ENCODE measurements at regions not wholly inside any gene's neighbourhood (a gene's known extent, or its start where the extent isn't known, plus 50 kb on each side); places are given as distances from the start of the nearest gene placed in this dataset.

- Histone ChIP-seq H3K9me3 (no peaks in the 10 kb centered on the region), H3K27ac (no peak overlapping the region), H3K4me1 (ENCODE audit: insufficient read depth) (no peaks in the 10 kb centered on the region), H3K4me3 (no peak overlapping the region), H3K36me3 (no peaks in the 10 kb centered on the region), H3K27me3 (peaks cover 3% of the 10 kb centered on the region)
- TF ChIP-seq POLR2A (IDR thresholded peaks at IDR 0.05) = no peak
- no peak for TF ChIP-seq EP300 (IDR thresholded peaks at IDR 0.05)
- no peak for TF ChIP-seq CTCF (IDR thresholded peaks at IDR 0.05)
- DNase-seq = no peak
- intact Hi-C loops (cut with DNase I) = no loop called here
- 75 to 83% (median 83%) methylated on average over 4 of the region's 4 CpGs for whole genome bisulfite sequencing, 3 donors
Observed at GRCh38 chr10:112026438-112026837, 157.1 kb downstream of the GPAM start.

DNA sequence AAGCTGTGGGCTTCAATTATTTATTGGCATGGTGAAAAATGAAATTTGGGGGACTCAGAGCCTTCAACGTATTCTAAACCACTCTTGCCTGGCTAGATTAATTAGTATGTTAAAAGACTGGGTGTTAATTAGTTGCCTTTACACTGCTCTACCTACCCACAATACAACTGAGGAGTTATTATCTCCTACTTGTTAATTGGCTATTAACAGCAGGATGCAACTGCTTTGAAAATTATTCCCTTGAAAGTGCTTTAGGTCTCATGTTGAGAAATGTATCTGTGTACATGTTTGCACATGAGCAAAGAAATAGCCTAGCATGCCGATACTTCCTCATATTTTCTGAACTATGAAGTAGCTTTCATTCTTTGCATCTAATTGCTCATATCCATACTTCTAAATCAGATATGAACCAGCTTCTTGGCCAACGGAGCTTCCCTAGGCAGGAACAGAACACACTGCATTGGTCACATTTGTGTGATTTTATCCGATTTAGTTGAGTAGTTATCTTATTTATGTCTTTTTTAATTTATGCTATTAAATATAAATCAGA is 155.8 kb downstream of the GPAM start:
- Histone ChIP-seq H3K27ac (no peak overlapping the region), H3K4me1 (ENCODE audit: insufficient read depth) (no peaks in the 10 kb centered on the region), H3K27me3 (peaks cover 3% of the 10 kb centered on the region), H3K36me3 (no peaks in the 10 kb centered on the region), H3K9me3 (no peaks in the 10 kb centered on the region), H3K4me3 (no peak overlapping the region)
- intact Hi-C loops (cut with DNase I) = no loop called here
- TF ChIP-seq EP300 (IDR thresholded peaks at IDR 0.05) (no peak), CTCF (IDR thresholded peaks at IDR 0.05) (no peak), POLR2A (IDR thresholded peaks at IDR 0.05) (no peak)
- WGBS, 3 donors = 74 to 81% (median 77%) methylated on average over 4 of the region's 4 CpGs
- DNase-seq = no peak

GRCh38 chr10:112030431-112030830 is 153.1 kb downstream of the GPAM start:
- no peak for TF ChIP-seq EP300 (IDR thresholded peaks at IDR 0.05)
- intact Hi-C loops (cut with DNase I) = no loop called here
- no peak for DNase-seq
- no peak overlapping the region for H3K27ac ChIP-seq
- H3K4me1 ChIP-seq (ENCODE audit: insufficient read depth) = no peaks in the 10 kb centered on the region
- no peaks in the 10 kb centered on the region for H3K36me3 ChIP-seq
- no peak overlapping the region for H3K4me3 ChIP-seq
- WGBS, 3 donors = 67 to 82% (median 78%) methylated on average over 2 of the region's 2 CpGs
- H3K9me3 ChIP-seq = no peaks in the 10 kb centered on the region
- peaks cover 3% of the 10 kb centered on the region for H3K27me3 ChIP-seq

GRCh38 chr10:112039823-112040222 is 143.7 kb downstream of the GPAM start:
- no peak for DNase-seq
- Histone ChIP-seq H3K36me3 (no peaks in the 10 kb centered on the region), H3K4me1 (ENCODE audit: insufficient read depth) (no peaks in the 10 kb centered on the region), H3K27ac (no peak overlapping the region), H3K9me3 (no peaks in the 10 kb centered on the region), H3K4me3 (no peak overlapping the region), H3K27me3 (no peaks in the 10 kb centered on the region)
- 52 to 76% (median 58%) methylated on average over 3 of the region's 3 CpGs for WGBS, 3 donors
- TF ChIP-seq CTCF (IDR thresholded peaks at IDR 0.05) (no peak), EP300 (IDR thresholded peaks at IDR 0.05) (no peak), POLR2A (IDR thresholded peaks at IDR 0.05) (no peak)
- intact Hi-C loops (cut with DNase I) = no loop called here

DNA sequence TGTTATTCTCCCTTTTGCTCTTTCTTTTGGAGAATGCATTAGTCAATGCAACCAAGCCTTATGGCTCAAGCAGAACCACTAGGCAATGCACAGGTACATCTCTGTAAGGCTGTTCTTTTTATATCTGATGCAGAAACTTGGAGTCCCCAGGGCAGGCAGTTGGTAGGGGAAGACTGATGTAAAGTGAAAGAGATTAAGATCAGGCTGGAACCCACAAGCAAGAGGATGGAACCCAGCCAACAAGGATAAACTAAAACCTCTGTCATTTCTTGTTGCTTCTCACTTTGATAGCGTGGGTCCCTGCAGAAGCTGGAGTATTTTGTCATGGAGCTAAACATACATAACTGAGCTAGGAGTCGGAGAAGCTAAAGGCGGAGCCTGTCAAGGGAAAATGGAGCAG is 142.9 kb downstream of the GPAM start:
- no peak for DNase-seq
- no peak for TF ChIP-seq CTCF (IDR thresholded peaks at IDR 0.05)
- no peak for TF ChIP-seq EP300 (IDR thresholded peaks at IDR 0.05)
- TF ChIP-seq POLR2A (IDR thresholded peaks at IDR 0.05) = no peak
- 89 to 95% (median 90%) methylated on average over 3 of the region's 3 CpGs for WGBS, 3 donors
- no peaks in the 10 kb centered on the region for H3K9me3 ChIP-seq
- no peaks in the 10 kb centered on the region for H3K4me1 ChIP-seq (ENCODE audit: insufficient read depth)
- H3K27me3 ChIP-seq = no peaks in the 10 kb centered on the region
- no peak overlapping the region for H3K4me3 ChIP-seq
- no peaks in the 10 kb centered on the region for H3K36me3 ChIP-seq
- intact Hi-C loops (cut with DNase I) = no loop called here
- no peak overlapping the region for H3K27ac ChIP-seq
